HCT116 (cell line): ENCODE measurements at regions not wholly inside any gene's neighbourhood (a gene's known extent, or its start where the extent isn't known, plus 50 kb on each side); places are given as distances from the start of the nearest gene placed in this dataset.

Experiments used
- ATAC-seq: fragments of 200-7000 bp; cut with Tn5 transposase; 2 replicates; pipeline ENCODE4 v1.9.1; 2020; ENCODE audit warnings: mild to moderate bottlenecking, moderate library complexity
- BruUV-seq: library from RNA; stranded (reverse); fragments of 400-500 nt; replicated peaks from 2 replicates; lab custom pipeline; 2021; lab: Mats Ljungman, UMichigan
- CTCF ChIA-PET: fragments of 300-600 bp; sonication (Branson Sonifier 250); formaldehyde crosslinking; loops from one replicate; lab custom pipeline; 2021; ENCODE audit warnings: antibody characterized with exemption; lab: Charles Lee
- POLR2A ChIA-PET: fragments of 300-600, 350-600 bp; sonication (Branson Sonifier 250); formaldehyde crosslinking; loops from one replicate; lab custom pipeline; 2021; ENCODE audit warnings: antibody characterized with exemption; lab: Charles Lee
- RAD21 ChIA-PET, 2 experiments: fragments of 300-600 bp; sonication (Branson Sonifier 250); formaldehyde crosslinking; loops; one replicate each; lab custom pipeline; 2023; ENCODE audit warnings: low total read pairs in 2 of 2; ENCODE audit not compliant: uncharacterized antibody in 2 of 2, unreplicated experiment in 2 of 2, low non-redundant PET in 1 of 2; lab: Charles Lee
- DNase-seq: peaks from one replicate; pipeline ENCODE4 v3.0.0-alpha.2; 2010; ENCODE audit warnings: low read depth, low spot score
- H2AFZ ChIP-seq: fragments of 200-600 bp; shearing (Covaris generic), sonication (generic); 2 replicates; pipeline ENCODE4 v1.6.1; 2017; ENCODE audit warnings: low read depth, mixed run types, mixed read lengths, antibody characterized with exemption, low read length; ENCODE audit not compliant: poor library complexity, severe bottlenecking
- H3K27ac ChIP-seq: 2 replicates; pipeline ENCODE4 v1.5.1; 2012; ENCODE audit warnings: low read depth, low read length
- H3K27me3 ChIP-seq: fragments of 200-600 bp; sonication (generic); 2 replicates; pipeline ENCODE4 v1.6.1; 2016; ENCODE audit warnings: mixed run types, low read length, mixed read lengths; ENCODE audit not compliant: insufficient read depth
- H3K36me3 ChIP-seq, 2 experiments: fragments of 200-500 bp in 1 of 2; fragments of 200-600 bp in 1 of 2; sonication (Bioruptor generic) in 1 of 2; sonication (generic) in 1 of 2; 2 replicates each; pipeline versions ENCODE4 v1.5.1 to v1.6.1; 2014 to 2016; ENCODE audit warnings: low read length in 2 of 2, inconsistent platforms in 1 of 2, mixed read lengths in 1 of 2, mixed run types in 1 of 2; ENCODE audit not compliant: insufficient read depth in 2 of 2, control insufficient read depth in 1 of 2
- H3K4me1 ChIP-seq, 2 experiments: fragments of 200-600 bp in 1 of 2; sonication (generic) in 1 of 2; 2 replicates each; pipeline versions ENCODE4 v1.5.1 to v1.6.1; 2012 to 2017; ENCODE audit warnings: low read length in 2 of 2, inconsistent platforms in 1 of 2, mild to moderate bottlenecking in 1 of 2, mixed read lengths in 1 of 2, mixed run types in 1 of 2, moderate library complexity in 1 of 2; ENCODE audit not compliant: insufficient read depth in 2 of 2, control insufficient read depth in 1 of 2
- H3K4me2 ChIP-seq: fragments of 200-600 bp; sonication (generic); 2 replicates; pipeline ENCODE4 v1.6.1; 2017; ENCODE audit warnings: mixed run types, low read length, mixed read lengths
- H3K4me3 ChIP-seq, 2 experiments: fragments of 200-600 bp in 1 of 2; sonication (generic) in 1 of 2; replicated peaks in 1 of 2; 2 replicates each; pipeline ENCODE4 v1.5.1; 2011 to 2016; ENCODE audit warnings: low read length in 2 of 2, control low read depth in 1 of 2, low read depth in 1 of 2, mild to moderate bottlenecking in 1 of 2, mixed read lengths in 1 of 2, mixed run types in 1 of 2
- H3K79me2 ChIP-seq: fragments of 200-600 bp; sonication (generic); 2 replicates; pipeline ENCODE4 v1.6.1; 2017; ENCODE audit warnings: mild to moderate bottlenecking, mixed run types, low read length, moderate library complexity, mixed read lengths; ENCODE audit not compliant: insufficient read depth
- H3K9ac ChIP-seq: fragments of 200-600 bp; sonication (generic); 2 replicates; pipeline ENCODE4 v1.6.1; 2016; ENCODE audit warnings: low read length, mixed read lengths
- H3K9me2 ChIP-seq: fragments of 200-600 bp; sonication (generic), shearing (Covaris generic); 2 replicates; pipeline ENCODE4 v1.6.1; 2017; ENCODE audit warnings: mixed run types, mild to moderate bottlenecking, moderate library complexity; ENCODE audit not compliant: insufficient read depth
- H3K9me3 ChIP-seq, 2 experiments: fragments of 200-500 bp in 1 of 2; fragments of 200-600 bp in 1 of 2; sonication (Bioruptor generic) in 1 of 2; sonication (generic) in 1 of 2; 2 replicates each; pipeline ENCODE4 v1.6.1; 2014 to 2017; ENCODE audit warnings: low read length in 2 of 2, mixed read lengths in 2 of 2, inconsistent platforms in 1 of 2, low read depth in 1 of 2, mild to moderate bottlenecking in 1 of 2, mixed run types in 1 of 2, moderate library complexity in 1 of 2; ENCODE audit not compliant: control insufficient read depth in 1 of 2, insufficient read depth in 1 of 2
- H4K20me1 ChIP-seq: fragments of 200-600 bp; sonication (generic), shearing (Covaris generic); 2 replicates; pipeline ENCODE4 v1.6.1; 2017; ENCODE audit warnings: mixed run types, mild to moderate bottlenecking, moderate library complexity; ENCODE audit not compliant: insufficient read depth
- CBX3 ChIP-seq: IDR thresholded peaks from 2 replicates; pipeline ENCODE4 v1.6.1; 2012; ENCODE audit warnings: low read depth
- CEBPB ChIP-seq: IDR thresholded peaks from 2 replicates; pipeline ENCODE4 v1.6.1; 2012; ENCODE audit warnings: low read depth
- EGR1 ChIP-seq: IDR thresholded peaks from 2 replicates; pipeline ENCODE4 v1.6.1; 2012; ENCODE audit warnings: low read depth
- EZH2 ChIP-seq: fragments of 200-600 bp; sonication (generic); IDR thresholded peaks from 2 replicates; pipeline ENCODE4 v1.6.1; 2017; ENCODE audit warnings: antibody characterized with exemption, mixed run types
- EZH2phosphoT487 ChIP-seq: fragments of 200-600 bp; IDR thresholded peaks from 2 replicates; pipeline ENCODE4 v1.6.1; 2018; ENCODE audit warnings: antibody characterized with exemption, borderline replicate concordance
- FOSL1 ChIP-seq: IDR thresholded peaks from 2 replicates; pipeline ENCODE4 v1.6.1; 2012; ENCODE audit warnings: low read depth
- JUND ChIP-seq: IDR thresholded peaks from 2 replicates; pipeline ENCODE4 v1.6.1; 2012
- POLR2A ChIP-seq: IDR thresholded peaks from 2 replicates; pipeline ENCODE4 v1.7.0; 2011; ENCODE audit warnings: borderline replicate concordance; ENCODE audit not compliant: insufficient read depth, insufficient read length; ENCODE audit errors: extremely low read depth
- POLR2AphosphoS5 ChIP-seq: IDR thresholded peaks from 2 replicates; pipeline ENCODE4 v1.6.1; 2011; ENCODE audit warnings: mild to moderate bottlenecking, low read depth, low read length, moderate library complexity
- RAD21 ChIP-seq: IDR thresholded peaks from 2 replicates; pipeline ENCODE4 v1.6.1; 2012; ENCODE audit warnings: low read depth, mild to moderate bottlenecking
- SIN3A ChIP-seq: IDR thresholded peaks from 2 replicates; pipeline ENCODE4 v1.6.1; 2012; ENCODE audit warnings: low read depth
- TCF7L2 ChIP-seq: IDR thresholded peaks from 2 replicates; pipeline ENCODE4 v1.7.0; 2011; ENCODE audit warnings: borderline replicate concordance, inconsistent platforms; ENCODE audit not compliant: insufficient read depth, insufficient read length; ENCODE audit errors: extremely low read depth
- ZFX ChIP-seq: fragments of 450-650 bp; IDR thresholded peaks from 2 replicates; pipeline ENCODE4 v1.6.1; 2017
- ZNF274 ChIP-seq: fragments of 200-500 bp; sonication (Bioruptor generic); IDR thresholded peaks from 2 replicates; pipeline ENCODE4 v1.6.1; 2014; ENCODE audit warnings: mild to moderate bottlenecking, low read depth, low read length, inconsistent platforms
- intact Hi-C: fragments of 100-400 bp; cut with micrococcal nuclease; formaldehyde crosslinking; loops from 2 replicates; pipeline ENCODE4 v1.10.0; 2022
- TF ChIP-seq, protein P1 (sequence below), 3 experiments: fragments of 200-600 bp in 1 of 3; sonication (generic) in 1 of 3; IDR thresholded peaks in 2 of 3; conservative IDR thresholded peaks in 1 of 3; 2 replicates each; pipeline ENCODE4 v1.5.1; 2012 to 2017; ENCODE audit warnings: low read depth in 2 of 3, low read length in 2 of 3, antibody characterized with exemption in 1 of 3, borderline replicate concordance in 1 of 3, control low read depth in 1 of 3, mild to moderate bottlenecking in 1 of 3, mixed read lengths in 1 of 3, mixed run types in 1 of 3, moderate library complexity in 1 of 3; ENCODE audit not compliant: insufficient read depth in 1 of 3
- TF ChIP-seq, protein P2 (sequence below): IDR thresholded peaks from 2 replicates; pipeline ENCODE4 v1.6.1; 2012
- TF ChIP-seq, protein P3 (sequence below): IDR thresholded peaks from 2 replicates; pipeline ENCODE4 v1.6.1; 2011; ENCODE audit warnings: mild to moderate bottlenecking, low read length, moderate library complexity; ENCODE audit not compliant: insufficient replicate concordance; ENCODE audit errors: extremely low read depth
- TF ChIP-seq, protein P4 (sequence below): IDR thresholded peaks from 2 replicates; pipeline ENCODE4 v1.6.1; 2012
- TF ChIP-seq, protein P5 (sequence below): IDR thresholded peaks from 2 replicates; pipeline ENCODE4 v1.6.1; 2012; ENCODE audit warnings: low read depth

DNA sequence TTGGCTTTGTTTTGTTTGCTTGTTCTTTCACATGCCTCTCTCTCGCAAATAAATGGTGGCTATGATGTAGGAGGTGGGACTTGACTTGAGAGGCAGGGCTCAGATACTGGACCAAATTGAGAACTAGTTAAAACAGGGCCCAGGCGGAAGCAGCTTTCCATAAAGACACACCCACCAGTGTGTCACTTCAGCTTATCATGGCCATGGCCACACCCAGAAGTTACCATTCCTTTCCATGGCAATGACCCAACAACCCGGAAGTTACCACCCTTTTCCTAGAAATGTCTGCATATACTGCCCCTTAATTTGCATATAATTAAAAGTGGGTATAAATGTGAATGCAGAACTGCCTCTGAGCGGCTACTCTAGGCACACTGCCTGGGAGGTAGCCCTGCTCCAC is 62.6 kb upstream of the CNTN4 start:
- Histone ChIP-seq H3K9me2 (no peaks in the 10 kb centered on the region), H2AFZ (no peak overlapping the region), H3K4me2 (no peak overlapping the region), H3K79me2 (no peaks in the 10 kb centered on the region), H3K27ac (no peak overlapping the region), H3K36me3 (no peaks in the 10 kb centered on the region), H3K9me3 (peaks cover 0 to 20% of the 10 kb centered on the region in 2 experiments; a peak in 3 of 4 replicates), H3K9ac (no peak overlapping the region), H3K27me3 (no peaks in the 10 kb centered on the region), H3K4me3 (no peak overlapping the region), H4K20me1 (no peaks in the 10 kb centered on the region), H3K4me1 (no peaks in the 10 kb centered on the region)
- intact Hi-C loops: no loop called here
- ChIA-PET CTCF (no interaction called here), POLR2A (no interaction called here), RAD21 (no interaction called here)
- TF ChIP-seq TCF7L2 (no peak), ZFX (no peak), FOSL1 (no peak), POLR2AphosphoS5 (no peak), RAD21 (no peak), EGR1 (no peak), ZNF274 (no peak), CBX3 (no peak), SIN3A (no peak), EZH2phosphoT487 (no peak), EZH2 (no peak), CEBPB (no peak), POLR2A (no peak), JUND (no peak)
- TF ChIP-seq, protein P1, sequence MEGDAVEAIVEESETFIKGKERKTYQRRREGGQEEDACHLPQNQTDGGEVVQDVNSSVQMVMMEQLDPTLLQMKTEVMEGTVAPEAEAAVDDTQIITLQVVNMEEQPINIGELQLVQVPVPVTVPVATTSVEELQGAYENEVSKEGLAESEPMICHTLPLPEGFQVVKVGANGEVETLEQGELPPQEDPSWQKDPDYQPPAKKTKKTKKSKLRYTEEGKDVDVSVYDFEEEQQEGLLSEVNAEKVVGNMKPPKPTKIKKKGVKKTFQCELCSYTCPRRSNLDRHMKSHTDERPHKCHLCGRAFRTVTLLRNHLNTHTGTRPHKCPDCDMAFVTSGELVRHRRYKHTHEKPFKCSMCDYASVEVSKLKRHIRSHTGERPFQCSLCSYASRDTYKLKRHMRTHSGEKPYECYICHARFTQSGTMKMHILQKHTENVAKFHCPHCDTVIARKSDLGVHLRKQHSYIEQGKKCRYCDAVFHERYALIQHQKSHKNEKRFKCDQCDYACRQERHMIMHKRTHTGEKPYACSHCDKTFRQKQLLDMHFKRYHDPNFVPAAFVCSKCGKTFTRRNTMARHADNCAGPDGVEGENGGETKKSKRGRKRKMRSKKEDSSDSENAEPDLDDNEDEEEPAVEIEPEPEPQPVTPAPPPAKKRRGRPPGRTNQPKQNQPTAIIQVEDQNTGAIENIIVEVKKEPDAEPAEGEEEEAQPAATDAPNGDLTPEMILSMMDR (IDR thresholded peaks at IDR 0.05 in 2 of 3, conservative IDR thresholded peaks at IDR 0.05 in 1 of 3; ENCODE audit: borderline replicate concordance in 1 of 3, insufficient read depth in 1 of 3, low read depth in 2 of 3, low read length in 2 of 3): no peak
- TF ChIP-seq, protein P2, sequence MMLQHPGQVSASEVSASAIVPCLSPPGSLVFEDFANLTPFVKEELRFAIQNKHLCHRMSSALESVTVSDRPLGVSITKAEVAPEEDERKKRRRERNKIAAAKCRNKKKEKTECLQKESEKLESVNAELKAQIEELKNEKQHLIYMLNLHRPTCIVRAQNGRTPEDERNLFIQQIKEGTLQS: no peak
- TF ChIP-seq, protein P3, sequence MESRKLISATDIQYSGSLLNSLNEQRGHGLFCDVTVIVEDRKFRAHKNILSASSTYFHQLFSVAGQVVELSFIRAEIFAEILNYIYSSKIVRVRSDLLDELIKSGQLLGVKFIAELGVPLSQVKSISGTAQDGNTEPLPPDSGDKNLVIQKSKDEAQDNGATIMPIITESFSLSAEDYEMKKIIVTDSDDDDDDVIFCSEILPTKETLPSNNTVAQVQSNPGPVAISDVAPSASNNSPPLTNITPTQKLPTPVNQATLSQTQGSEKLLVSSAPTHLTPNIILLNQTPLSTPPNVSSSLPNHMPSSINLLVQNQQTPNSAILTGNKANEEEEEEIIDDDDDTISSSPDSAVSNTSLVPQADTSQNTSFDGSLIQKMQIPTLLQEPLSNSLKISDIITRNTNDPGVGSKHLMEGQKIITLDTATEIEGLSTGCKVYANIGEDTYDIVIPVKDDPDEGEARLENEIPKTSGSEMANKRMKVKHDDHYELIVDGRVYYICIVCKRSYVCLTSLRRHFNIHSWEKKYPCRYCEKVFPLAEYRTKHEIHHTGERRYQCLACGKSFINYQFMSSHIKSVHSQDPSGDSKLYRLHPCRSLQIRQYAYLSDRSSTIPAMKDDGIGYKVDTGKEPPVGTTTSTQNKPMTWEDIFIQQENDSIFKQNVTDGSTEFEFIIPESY: no peak
- TF ChIP-seq, protein P4, sequence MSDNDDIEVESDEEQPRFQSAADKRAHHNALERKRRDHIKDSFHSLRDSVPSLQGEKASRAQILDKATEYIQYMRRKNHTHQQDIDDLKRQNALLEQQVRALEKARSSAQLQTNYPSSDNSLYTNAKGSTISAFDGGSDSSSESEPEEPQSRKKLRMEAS: no peak
- TF ChIP-seq, protein P5, sequence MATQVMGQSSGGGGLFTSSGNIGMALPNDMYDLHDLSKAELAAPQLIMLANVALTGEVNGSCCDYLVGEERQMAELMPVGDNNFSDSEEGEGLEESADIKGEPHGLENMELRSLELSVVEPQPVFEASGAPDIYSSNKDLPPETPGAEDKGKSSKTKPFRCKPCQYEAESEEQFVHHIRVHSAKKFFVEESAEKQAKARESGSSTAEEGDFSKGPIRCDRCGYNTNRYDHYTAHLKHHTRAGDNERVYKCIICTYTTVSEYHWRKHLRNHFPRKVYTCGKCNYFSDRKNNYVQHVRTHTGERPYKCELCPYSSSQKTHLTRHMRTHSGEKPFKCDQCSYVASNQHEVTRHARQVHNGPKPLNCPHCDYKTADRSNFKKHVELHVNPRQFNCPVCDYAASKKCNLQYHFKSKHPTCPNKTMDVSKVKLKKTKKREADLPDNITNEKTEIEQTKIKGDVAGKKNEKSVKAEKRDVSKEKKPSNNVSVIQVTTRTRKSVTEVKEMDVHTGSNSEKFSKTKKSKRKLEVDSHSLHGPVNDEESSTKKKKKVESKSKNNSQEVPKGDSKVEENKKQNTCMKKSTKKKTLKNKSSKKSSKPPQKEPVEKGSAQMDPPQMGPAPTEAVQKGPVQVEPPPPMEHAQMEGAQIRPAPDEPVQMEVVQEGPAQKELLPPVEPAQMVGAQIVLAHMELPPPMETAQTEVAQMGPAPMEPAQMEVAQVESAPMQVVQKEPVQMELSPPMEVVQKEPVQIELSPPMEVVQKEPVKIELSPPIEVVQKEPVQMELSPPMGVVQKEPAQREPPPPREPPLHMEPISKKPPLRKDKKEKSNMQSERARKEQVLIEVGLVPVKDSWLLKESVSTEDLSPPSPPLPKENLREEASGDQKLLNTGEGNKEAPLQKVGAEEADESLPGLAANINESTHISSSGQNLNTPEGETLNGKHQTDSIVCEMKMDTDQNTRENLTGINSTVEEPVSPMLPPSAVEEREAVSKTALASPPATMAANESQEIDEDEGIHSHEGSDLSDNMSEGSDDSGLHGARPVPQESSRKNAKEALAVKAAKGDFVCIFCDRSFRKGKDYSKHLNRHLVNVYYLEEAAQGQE: no peak
- no TSS peak for BruUV-seq
- no peak for ATAC-seq
- DNase-seq: no peak
